PC-3 (cell line): ENCODE measurements at regions not wholly inside any gene's neighbourhood (a gene's known extent, or its start where the extent isn't known, plus 50 kb on each side); places are given as distances from the start of the nearest gene placed in this dataset.
A peak's percentile ranks its signal among the peaks of the same experiment; 100 is the strongest.

Experiments used
- ATAC-seq: fragments of 200-7000 bp; cut with Tn5 transposase; 2 replicates; pipeline ENCODE4 v1.9.1; 2020; ENCODE audit warnings: mild to moderate bottlenecking, moderate library complexity
- BruUV-seq: library from RNA; stranded (reverse); fragments of 400-500 nt; replicated peaks from 2 replicates; lab custom pipeline; 2021; lab: Mats Ljungman, UMichigan
- CTCF ChIA-PET: fragments of 300-600 bp; sonication (Branson Sonifier 250); formaldehyde crosslinking; loops from one replicate; lab custom pipeline; 2022; ENCODE audit warnings: antibody characterized with exemption; lab: Charles Lee
- POLR2A ChIA-PET: fragments of 300-600 bp; sonication (Branson Sonifier 250); formaldehyde crosslinking; loops from one replicate; lab custom pipeline; 2022; ENCODE audit warnings: antibody characterized with exemption; ENCODE audit not compliant: unreplicated experiment; lab: Charles Lee
- DNase-seq: peaks from one replicate; pipeline ENCODE4 v3.0.0-alpha.2; 2015
- H2AFZ ChIP-seq: fragments of 300-600 bp; sonication (generic); 2 replicates; pipeline ENCODE4 v1.6.0; 2016; ENCODE audit warnings: antibody characterized with exemption, low read length
- H3F3A ChIP-seq: fragments of 300-600 bp; sonication (generic); one replicate; pipeline ENCODE4 v1.6.0; 2017; ENCODE audit warnings: antibody characterized with exemption, low read length, control low read depth, mild to moderate bottlenecking; ENCODE audit not compliant: unreplicated experiment
- H3K27ac ChIP-seq: fragments of 300-600 bp; sonication (generic); 2 replicates; pipeline ENCODE4 v1.5.1; 2016; ENCODE audit warnings: mild to moderate bottlenecking, low read length
- H3K27me3 ChIP-seq: fragments of 300-600 bp; sonication (generic); 2 replicates; pipeline ENCODE4 v1.6.1; 2016; ENCODE audit warnings: low read length, mixed read lengths
- H3K36me3 ChIP-seq: fragments of 300-600 bp; sonication (generic); 2 replicates; pipeline ENCODE4 v1.6.1; 2016; ENCODE audit warnings: low read depth, mixed run types, low read length, mixed read lengths
- H3K4me1 ChIP-seq: fragments of 300-600 bp; sonication (generic); 2 replicates; pipeline ENCODE4 v1.5.1; 2016; ENCODE audit warnings: low read length; ENCODE audit not compliant: insufficient read depth
- H3K4me2 ChIP-seq: fragments of 300-600 bp; sonication (generic); 2 replicates; pipeline ENCODE4 v1.6.0; 2016; ENCODE audit warnings: low read length
- H3K4me3 ChIP-seq: fragments of 300-600 bp; sonication (generic); 2 replicates; pipeline ENCODE4 v1.5.1; 2016; ENCODE audit warnings: mild to moderate bottlenecking, low read length, mixed read lengths
- H3K79me2 ChIP-seq: fragments of 300-600 bp; sonication (generic); 2 replicates; pipeline ENCODE4 v1.6.1; 2017; ENCODE audit warnings: low read length, mixed read lengths
- H3K9ac ChIP-seq: fragments of 300-600 bp; sonication (generic); 2 replicates; pipeline ENCODE4 v1.6.0; 2016; ENCODE audit warnings: mild to moderate bottlenecking, low read length
- H3K9me2 ChIP-seq: fragments of 300-600 bp; sonication (generic); replicated peaks from 2 replicates; pipeline ENCODE4 v1.6.1; 2016; ENCODE audit warnings: mixed run types, low read length, mixed read lengths
- H3K9me3 ChIP-seq: fragments of 300-600 bp; sonication (generic); 2 replicates; pipeline ENCODE4 v1.6.1; 2016; ENCODE audit warnings: low read length, mixed read lengths
- H4K20me1 ChIP-seq: fragments of 300-600 bp; sonication (generic); 2 replicates; pipeline ENCODE4 v1.6.1; 2016; ENCODE audit warnings: low read length, mixed read lengths
- EZH2 ChIP-seq: fragments of 300-600 bp; sonication (generic); IDR thresholded peaks from one replicate; pipeline ENCODE4 v1.6.1; 2017; ENCODE audit warnings: antibody characterized with exemption, mild to moderate bottlenecking, low read length; ENCODE audit not compliant: unreplicated experiment
- EZH2phosphoT487 ChIP-seq: fragments of 300-600 bp; sonication (generic); IDR thresholded peaks from 2 replicates; pipeline ENCODE4 v1.6.1; 2018; ENCODE audit warnings: mild to moderate bottlenecking, antibody characterized with exemption, low read length, borderline replicate concordance
- intact Hi-C: fragments of 100-400 bp; cut with micrococcal nuclease; formaldehyde crosslinking; loops from 2 replicates; pipeline ENCODE4 v1.9.0; 2023
- TF ChIP-seq, protein P1 (sequence below): fragments of 300-600 bp; sonication (generic); conservative IDR thresholded peaks from 2 replicates; pipeline ENCODE4 v1.5.1; 2017; ENCODE audit warnings: antibody characterized with exemption, low read depth, mild to moderate bottlenecking, low read length

GRCh38 chr2:8006626-8007025, 675.2 kb upstream of the ID2 start:
- peak; percentile 20; the same call in 1 of the 2 replicates for ATAC-seq
- no TSS peak for BruUV-seq
- Histone ChIP-seq H3K9me2 (no peaks in the 10 kb centered on the region), H3K4me3 (no peak overlapping the region), H3K4me2 (0 out of 2 replicates have a peak overlapping the region, but pooled peaks have one; percentile 37), H3K27ac (no peak overlapping the region), H3K9me3 (no peaks in the 10 kb centered on the region), H3K27me3 (no peaks in the 10 kb centered on the region), H3K4me1 (peaks cover 22% of the 10 kb centered on the region), H3F3A (no peaks in the 10 kb centered on the region), H3K9ac (no peak overlapping the region), H2AFZ (peak overlapping the region; percentile 36; the same call in 1 of the 2 replicates), H3K79me2 (no peaks in the 10 kb centered on the region), H4K20me1 (no peaks in the 10 kb centered on the region), H3K36me3 (no peaks in the 10 kb centered on the region)
- POLR2A ChIA-PET = no interaction called here
- peak; percentile 59 for DNase-seq
- intact Hi-C loops = no loop called here
- CTCF ChIA-PET = no interaction called here
- TF ChIP-seq EZH2 (no peak), EZH2phosphoT487 (no peak)
- TF ChIP-seq, protein P1, sequence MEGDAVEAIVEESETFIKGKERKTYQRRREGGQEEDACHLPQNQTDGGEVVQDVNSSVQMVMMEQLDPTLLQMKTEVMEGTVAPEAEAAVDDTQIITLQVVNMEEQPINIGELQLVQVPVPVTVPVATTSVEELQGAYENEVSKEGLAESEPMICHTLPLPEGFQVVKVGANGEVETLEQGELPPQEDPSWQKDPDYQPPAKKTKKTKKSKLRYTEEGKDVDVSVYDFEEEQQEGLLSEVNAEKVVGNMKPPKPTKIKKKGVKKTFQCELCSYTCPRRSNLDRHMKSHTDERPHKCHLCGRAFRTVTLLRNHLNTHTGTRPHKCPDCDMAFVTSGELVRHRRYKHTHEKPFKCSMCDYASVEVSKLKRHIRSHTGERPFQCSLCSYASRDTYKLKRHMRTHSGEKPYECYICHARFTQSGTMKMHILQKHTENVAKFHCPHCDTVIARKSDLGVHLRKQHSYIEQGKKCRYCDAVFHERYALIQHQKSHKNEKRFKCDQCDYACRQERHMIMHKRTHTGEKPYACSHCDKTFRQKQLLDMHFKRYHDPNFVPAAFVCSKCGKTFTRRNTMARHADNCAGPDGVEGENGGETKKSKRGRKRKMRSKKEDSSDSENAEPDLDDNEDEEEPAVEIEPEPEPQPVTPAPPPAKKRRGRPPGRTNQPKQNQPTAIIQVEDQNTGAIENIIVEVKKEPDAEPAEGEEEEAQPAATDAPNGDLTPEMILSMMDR = no peak

- Histone ChIP-seq H2AFZ (peak overlapping the region; percentile 55; the same call in 1 of the 2 replicates), H3K4me1 (peaks cover 17% of the 10 kb centered on the region), H3K9me3 (no peaks in the 10 kb centered on the region), H3K4me3 (no peak overlapping the region), H3K9ac (no peak overlapping the region), H3K36me3 (no peaks in the 10 kb centered on the region), H3K27ac (no peak overlapping the region), H3K79me2 (no peaks in the 10 kb centered on the region), H3F3A (no peaks in the 10 kb centered on the region), H4K20me1 (no peaks in the 10 kb centered on the region), H3K4me2 (no peak overlapping the region), H3K27me3 (no peaks in the 10 kb centered on the region), H3K9me2 (no peaks in the 10 kb centered on the region)
- DNase-seq (peak; percentile 47), ATAC-seq (peak; percentile 53; the same call in 1 of the 2 replicates)
- no peak for TF ChIP-seq EZH2
- TF ChIP-seq EZH2phosphoT487 = no peak
- TF ChIP-seq, protein P1 = no peak
- BruUV-seq = no TSS peak
- CTCF ChIA-PET = interaction anchor here (0.6 kb wide), 1 partner anchor 276 kb away, joined by 3 read pairs; no protein-coding TSS in a partner anchor
- POLR2A ChIA-PET = no interaction called here
- intact Hi-C loops = no loop called here
Observed at GRCh38 chr2:8009010-8009597, 672.8 kb upstream of the ID2 start.

GRCh38 chr2:8015848-8016600, 665.8 kb upstream of the ID2 start:
- Histone ChIP-seq H3K27ac (no peak overlapping the region), H3K27me3 (no peaks in the 10 kb centered on the region), H3K4me3 (no peak overlapping the region), H2AFZ (no peak overlapping the region), H3K79me2 (no peaks in the 10 kb centered on the region), H3K9ac (no peak overlapping the region), H3K9me3 (no peaks in the 10 kb centered on the region), H3F3A (no peaks in the 10 kb centered on the region), H3K9me2 (no peaks in the 10 kb centered on the region), H3K4me2 (no peak overlapping the region), H3K36me3 (no peaks in the 10 kb centered on the region), H4K20me1 (no peaks in the 10 kb centered on the region), H3K4me1 (no peaks in the 10 kb centered on the region)
- ChIA-PET POLR2A (no interaction called here), CTCF (interaction anchor here (0.6 to 0.7 kb wide), 4 partner anchors 19 to 270 kb away, joined by 3 to 4 read pairs (median 4); no protein-coding TSS in a partner anchor)
- intact Hi-C loops = no loop called here
- TF ChIP-seq, protein P1 = peak; percentile 14; the same call in 1 of the 2 replicates
- no peak for TF ChIP-seq EZH2
- BruUV-seq = no TSS peak
- 0 out of 2 replicates have a peak, but pooled peaks have one; percentile 22 for ATAC-seq
- peak; percentile 23 for DNase-seq
